22Rv1 (cell line): ENCODE measurements at regions not wholly inside any gene's neighbourhood (a gene's known extent, or its start where the extent isn't known, plus 50 kb on each side); places are given as distances from the start of the nearest gene placed in this dataset.

Experiments
- H3K27ac ChIP-seq: fragments of 450-650 bp; 2 replicates; pipeline ENCODE4 v1.5.1; 2017
- ZFX ChIP-seq: fragments of 450-650 bp; IDR thresholded peaks from 2 replicates; pipeline ENCODE4 v1.6.1; 2017; ENCODE audit warnings: antibody characterized with exemption, borderline replicate concordance
- TF ChIP-seq, protein P1 (sequence below): fragments of 450-650 bp; IDR thresholded peaks from 2 replicates; pipeline ENCODE4 v1.5.1; 2017; ENCODE audit warnings: mild to moderate bottlenecking

DNA sequence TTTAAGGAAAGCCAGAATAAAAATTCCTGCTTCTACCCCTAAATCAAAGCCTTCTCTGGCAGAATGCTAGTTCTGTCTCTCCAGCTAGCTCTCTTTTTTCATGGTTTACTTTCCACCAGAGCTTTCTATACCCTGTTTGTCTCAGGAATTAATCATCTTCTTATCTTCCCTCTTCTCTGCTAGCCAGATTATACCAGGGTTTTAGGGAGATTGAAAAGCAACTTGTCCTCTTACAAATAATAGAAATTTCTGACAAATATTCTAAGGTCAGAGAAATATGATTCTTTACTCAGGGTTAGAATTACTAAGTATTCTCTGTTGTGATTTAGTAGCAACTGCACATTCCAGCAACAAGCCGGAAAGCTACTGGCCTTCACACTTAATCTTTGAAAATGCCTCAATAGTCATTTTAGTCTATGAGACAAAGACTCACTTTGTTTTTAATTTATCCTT, 166.4 kb downstream of the TANC2 start:
- TF ChIP-seq ZFX: no peak
- TF ChIP-seq, protein P1, sequence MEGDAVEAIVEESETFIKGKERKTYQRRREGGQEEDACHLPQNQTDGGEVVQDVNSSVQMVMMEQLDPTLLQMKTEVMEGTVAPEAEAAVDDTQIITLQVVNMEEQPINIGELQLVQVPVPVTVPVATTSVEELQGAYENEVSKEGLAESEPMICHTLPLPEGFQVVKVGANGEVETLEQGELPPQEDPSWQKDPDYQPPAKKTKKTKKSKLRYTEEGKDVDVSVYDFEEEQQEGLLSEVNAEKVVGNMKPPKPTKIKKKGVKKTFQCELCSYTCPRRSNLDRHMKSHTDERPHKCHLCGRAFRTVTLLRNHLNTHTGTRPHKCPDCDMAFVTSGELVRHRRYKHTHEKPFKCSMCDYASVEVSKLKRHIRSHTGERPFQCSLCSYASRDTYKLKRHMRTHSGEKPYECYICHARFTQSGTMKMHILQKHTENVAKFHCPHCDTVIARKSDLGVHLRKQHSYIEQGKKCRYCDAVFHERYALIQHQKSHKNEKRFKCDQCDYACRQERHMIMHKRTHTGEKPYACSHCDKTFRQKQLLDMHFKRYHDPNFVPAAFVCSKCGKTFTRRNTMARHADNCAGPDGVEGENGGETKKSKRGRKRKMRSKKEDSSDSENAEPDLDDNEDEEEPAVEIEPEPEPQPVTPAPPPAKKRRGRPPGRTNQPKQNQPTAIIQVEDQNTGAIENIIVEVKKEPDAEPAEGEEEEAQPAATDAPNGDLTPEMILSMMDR: no peak
- no peak overlapping the region for H3K27ac ChIP-seq

DNA sequence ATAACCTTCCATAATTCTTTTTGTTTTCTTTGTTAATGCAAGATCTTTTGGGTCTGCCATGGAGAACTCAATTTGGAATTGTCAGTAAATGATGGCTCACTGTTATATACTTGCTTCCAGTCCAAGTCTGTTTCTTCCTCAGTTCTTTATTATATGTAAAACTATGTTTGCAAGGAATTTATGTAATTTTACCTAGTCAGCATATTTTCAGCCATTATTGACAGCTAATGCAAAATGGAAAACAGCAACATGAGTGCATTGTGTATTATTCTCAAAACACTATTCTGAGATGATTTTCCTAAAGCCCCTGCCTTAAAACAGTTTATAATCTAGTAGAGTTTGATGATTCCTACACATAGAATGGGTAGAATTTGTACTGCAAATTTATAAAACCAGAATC, 167.5 kb downstream of the TANC2 start:
- no peak overlapping the region for H3K27ac ChIP-seq
- TF ChIP-seq, protein P1: no peak
- TF ChIP-seq ZFX: no peak

DNA sequence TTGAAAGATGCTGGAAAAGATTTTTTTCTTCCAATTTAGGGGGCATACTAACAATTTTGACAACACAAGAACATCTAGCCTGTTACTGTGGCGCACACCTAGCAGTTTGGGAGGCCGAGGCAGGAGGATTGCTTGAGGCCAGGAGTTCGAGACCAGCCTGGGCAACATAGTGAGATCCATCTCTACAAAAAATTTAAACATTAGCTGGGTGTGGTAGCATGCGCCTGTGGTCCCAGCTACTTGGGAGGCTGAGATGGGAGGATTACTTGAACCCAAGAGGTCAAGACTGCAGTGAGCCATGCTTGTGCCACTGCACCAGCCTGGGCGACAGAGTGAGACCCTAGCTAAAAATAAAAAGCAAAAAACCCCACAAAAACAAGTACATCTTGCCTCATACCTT, 168.8 kb downstream of the TANC2 start:
- no peak for TF ChIP-seq ZFX
- TF ChIP-seq, protein P1: no peak
- H3K27ac ChIP-seq: no peak overlapping the region

- no peak for TF ChIP-seq ZFX
- TF ChIP-seq, protein P1: no peak
- H3K27ac ChIP-seq: no peak overlapping the region
Observed at GRCh38 chr17:63136369-63137012, 170.5 kb downstream of the TANC2 start.

DNA sequence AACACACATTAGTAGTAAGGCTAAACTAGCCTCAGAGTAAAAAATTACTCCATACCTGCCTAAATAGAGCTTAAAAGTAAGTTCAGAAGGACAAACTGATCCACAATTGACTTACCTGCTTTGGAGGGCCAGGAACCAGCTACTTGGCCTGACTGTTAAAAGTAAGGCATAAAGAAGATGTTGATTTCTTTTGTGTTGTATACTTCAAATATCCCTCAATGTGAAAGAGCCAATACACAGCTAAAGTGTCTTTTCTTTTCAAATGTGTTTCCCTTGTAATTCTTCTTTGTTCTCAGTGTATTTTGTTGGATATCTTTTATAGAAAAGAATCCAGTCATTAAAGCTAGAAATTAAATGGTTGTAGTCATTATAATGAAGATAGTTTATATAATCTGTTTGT, 171.1 kb downstream of the TANC2 start:
- no peak for TF ChIP-seq ZFX
- TF ChIP-seq, protein P1: no peak
- no peak overlapping the region for H3K27ac ChIP-seq

DNA sequence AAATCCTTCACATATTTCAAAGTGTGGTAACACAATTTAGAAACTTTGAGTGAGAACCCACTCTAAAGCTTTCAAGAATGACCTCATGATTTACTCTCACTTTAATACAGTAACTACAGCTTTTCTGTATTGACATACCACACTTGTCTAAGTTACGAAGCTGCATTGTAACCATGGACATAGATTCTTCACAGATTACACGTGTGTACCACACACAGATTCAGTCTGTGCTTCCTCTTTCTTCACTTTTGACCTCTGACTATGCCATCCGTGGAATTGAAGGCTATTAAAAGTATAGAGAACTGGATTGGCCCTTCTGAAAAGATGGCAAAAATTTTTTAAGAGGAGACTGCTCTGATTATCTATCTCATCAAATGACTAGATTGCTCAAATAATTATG, 172.7 kb downstream of the TANC2 start:
- TF ChIP-seq, protein P1: no peak
- TF ChIP-seq ZFX: no peak
- no peak overlapping the region for H3K27ac ChIP-seq

GRCh38 chr17:63139356-63139755, 173.3 kb downstream of the TANC2 start:
- no peak overlapping the region for H3K27ac ChIP-seq
- TF ChIP-seq ZFX: no peak
- TF ChIP-seq, protein P1: no peak
